GM12872 (cell line): ENCODE measurements at regions not wholly inside any gene's neighbourhood (a gene's known extent, or its start where the extent isn't known, plus 50 kb on each side); places are given as distances from the start of the nearest gene placed in this dataset.

Source experiments
- TF ChIP-seq, protein P1 (sequence below): IDR thresholded peaks from 3 replicates; pipeline ENCODE4 v1.5.1; 2011; ENCODE audit warnings: low read depth, mild to moderate bottlenecking, low read length, moderate library complexity; ENCODE audit not compliant: insufficient read depth

DNA sequence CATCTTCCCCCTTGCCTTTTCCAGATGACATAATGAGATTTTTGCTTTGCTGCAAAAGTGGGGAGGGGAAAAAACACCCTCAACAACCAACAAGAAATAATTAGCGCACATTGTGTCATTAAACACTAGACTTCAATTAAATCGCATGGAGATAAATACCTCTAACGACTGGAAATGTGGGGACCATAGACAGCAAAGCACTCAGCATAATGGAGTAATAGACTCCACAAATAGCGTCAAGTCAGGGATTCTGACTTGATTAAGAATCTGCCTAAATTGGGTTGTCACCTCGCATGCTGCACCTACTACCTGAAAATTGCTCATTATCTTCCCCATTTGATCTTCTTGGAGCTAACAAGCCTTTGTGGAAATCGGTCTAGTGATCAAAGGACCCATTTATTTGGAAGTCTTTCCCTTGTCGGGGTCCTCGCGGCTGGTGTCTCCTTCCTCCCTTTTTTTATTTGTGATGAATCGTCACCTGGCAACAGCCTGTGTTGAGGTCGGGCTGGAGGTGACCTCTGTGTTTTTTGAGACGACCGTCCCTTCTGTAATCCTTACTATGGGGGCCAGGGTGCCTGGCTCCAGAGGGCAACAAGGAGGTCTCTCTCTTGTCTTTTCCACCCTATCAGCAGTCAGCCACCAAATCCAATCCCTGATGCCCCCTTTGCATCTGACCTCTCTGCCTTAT is 75.3 kb upstream of the IGSF21 start:
- TF ChIP-seq, protein P1, sequence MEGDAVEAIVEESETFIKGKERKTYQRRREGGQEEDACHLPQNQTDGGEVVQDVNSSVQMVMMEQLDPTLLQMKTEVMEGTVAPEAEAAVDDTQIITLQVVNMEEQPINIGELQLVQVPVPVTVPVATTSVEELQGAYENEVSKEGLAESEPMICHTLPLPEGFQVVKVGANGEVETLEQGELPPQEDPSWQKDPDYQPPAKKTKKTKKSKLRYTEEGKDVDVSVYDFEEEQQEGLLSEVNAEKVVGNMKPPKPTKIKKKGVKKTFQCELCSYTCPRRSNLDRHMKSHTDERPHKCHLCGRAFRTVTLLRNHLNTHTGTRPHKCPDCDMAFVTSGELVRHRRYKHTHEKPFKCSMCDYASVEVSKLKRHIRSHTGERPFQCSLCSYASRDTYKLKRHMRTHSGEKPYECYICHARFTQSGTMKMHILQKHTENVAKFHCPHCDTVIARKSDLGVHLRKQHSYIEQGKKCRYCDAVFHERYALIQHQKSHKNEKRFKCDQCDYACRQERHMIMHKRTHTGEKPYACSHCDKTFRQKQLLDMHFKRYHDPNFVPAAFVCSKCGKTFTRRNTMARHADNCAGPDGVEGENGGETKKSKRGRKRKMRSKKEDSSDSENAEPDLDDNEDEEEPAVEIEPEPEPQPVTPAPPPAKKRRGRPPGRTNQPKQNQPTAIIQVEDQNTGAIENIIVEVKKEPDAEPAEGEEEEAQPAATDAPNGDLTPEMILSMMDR, result no peak

DNA sequence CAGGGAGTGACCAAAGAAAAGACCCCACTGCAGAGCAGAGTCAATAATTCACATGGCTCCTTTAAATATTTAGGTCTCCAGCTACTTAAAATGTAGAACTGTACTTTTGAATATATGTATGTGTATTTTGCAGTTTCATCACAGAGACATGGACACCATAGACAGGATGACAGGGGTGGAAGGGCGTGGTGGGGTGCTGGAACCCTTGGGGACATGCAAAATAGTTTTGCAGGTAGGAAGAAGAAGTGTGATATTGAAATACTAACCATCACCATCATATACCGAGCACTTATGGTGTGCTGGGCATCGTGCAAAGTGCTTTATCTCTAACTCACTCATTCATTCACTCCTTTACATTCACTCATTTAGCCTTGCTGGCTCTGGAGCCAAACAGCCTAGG is 72.5 kb upstream of the IGSF21 start:
- TF ChIP-seq, protein P1, result no peak

DNA sequence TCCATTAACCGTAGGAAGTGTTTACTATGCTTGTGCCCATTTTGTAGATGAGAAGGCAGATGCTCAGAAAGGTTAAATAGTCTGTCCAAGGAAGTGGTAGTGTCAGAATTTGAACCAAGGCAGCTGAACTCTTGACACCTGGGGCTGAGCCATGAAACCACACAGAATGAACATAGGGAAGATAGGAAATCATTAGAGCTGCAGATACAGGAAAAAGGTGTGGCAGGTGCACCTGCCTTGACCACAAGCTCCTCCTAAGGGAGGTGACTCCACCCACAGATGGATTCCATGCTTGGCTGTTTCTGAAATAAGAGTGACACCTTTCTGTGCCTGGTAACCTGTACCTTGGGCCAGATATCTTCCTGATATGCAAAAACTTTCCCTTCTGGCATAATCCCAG is 69.9 kb upstream of the IGSF21 start:
- TF ChIP-seq, protein P1, result no peak

DNA sequence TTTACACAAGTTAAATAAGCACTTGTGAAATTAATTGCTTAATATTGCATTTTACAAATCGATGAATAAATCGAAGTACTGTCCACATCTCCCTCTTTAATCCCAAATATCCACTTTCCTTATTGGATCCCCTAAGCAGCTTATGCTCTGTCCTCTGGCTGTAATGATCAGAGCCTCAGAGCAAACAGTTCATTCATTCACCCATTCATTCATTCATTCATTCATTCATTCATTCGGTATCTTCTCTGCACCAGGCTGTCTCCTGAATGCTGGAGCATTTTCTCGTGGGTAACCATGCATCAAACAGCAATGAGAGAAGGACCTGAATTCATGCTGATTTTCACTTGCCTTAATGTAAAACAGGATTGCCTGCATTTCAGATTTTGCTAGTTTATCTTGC is 69.5 kb upstream of the IGSF21 start:
- TF ChIP-seq, protein P1, result no peak

DNA sequence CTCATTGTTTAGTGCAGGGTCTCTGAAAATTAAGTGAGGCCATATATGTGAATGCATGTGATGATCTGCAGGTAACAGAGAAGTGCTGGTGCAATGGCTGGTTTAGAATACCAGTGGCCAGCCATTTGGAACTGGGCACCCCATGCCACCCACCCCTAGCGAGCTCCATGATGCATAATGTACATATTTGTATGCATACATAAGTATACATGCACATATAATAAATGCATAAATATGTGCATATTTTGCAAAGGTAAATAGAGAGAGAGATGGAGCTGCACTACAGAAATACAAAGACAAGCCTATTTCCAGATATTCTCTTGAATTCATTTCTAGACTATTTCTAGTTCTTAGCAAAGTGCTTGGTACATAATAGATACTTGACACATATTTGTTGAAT is 68.5 kb upstream of the IGSF21 start:
- TF ChIP-seq, protein P1, result no peak

DNA sequence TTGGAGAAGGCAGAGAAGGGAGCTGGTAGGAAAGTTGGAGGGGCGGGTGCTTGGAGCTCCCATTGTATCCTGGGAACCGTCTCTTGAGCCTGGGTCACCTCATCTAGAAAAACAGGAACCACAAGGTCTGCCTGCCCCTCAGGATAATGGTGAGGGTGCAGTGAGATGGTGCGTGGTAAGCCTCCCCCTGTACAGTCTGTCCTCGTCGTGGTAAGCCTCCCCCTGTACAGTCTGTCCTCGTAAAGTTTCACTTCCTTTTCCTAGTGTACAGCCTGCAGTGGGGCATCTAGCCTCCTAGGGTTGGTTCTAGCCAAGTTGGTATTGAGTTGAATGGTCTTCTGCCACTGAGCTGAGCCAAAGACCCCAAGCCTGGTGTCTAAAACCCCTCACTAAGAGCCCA is 66.5 kb upstream of the IGSF21 start:
- TF ChIP-seq, protein P1, result no peak

DNA sequence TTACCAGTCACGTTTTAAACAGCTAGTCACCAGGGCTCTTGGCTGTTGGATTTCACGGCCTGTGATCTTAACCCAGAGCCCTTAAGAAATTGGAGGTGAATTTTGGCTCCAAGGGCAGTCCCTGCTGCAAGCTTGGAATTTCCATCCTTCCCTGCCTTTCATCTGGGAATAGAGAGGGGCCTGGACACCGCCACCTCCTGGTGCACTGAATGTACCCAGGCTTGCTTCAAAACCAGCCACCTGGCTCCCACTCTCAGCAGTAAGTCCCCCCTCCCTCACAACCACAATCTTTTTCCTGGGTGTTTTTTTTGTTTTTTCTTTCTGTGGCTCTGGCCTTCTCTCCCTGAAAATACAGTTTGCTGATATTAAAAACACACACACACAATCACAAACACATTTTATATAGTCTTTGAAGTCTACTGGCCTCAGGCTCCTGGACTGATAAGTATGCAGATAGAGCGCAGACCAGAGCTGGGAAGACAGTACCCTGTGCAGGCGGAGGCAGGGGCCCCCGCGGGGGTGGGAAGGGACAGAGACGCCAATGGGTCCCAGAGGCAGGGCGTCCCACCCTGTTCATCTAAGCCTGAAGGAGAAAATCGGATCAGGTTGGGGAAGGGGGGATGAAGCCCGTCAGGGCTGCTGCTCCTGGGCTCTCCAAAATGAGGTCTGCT is 65.8 kb upstream of the IGSF21 start:
- TF ChIP-seq, protein P1, result no peak
